SK-MEL-5 (cell line): ENCODE measurements at regions not wholly inside any gene's neighbourhood (a gene's known extent, or its start where the extent isn't known, plus 50 kb on each side); places are given as distances from the start of the nearest gene placed in this dataset.
"Not testable (repeated sequence)": the region's sequence is repeated elsewhere in the genome, so short reads cannot be mapped to it uniquely, and the experiment has no call there.

Experiments used
- DNase-seq: peaks from one replicate; pipeline ENCODE4 v3.0.0-alpha.2; 2016; ENCODE audit warnings: low read depth, low spot score
- in situ Hi-C: cut with HindIII; loops from 2 replicates; pipeline ENCODE4 v1.10.0; 2016; ENCODE audit warnings: low sequenced_read_pairs, high pct_unique_total_duplicates, low pct_unique_long_range_greater_than_20kb

DNA sequence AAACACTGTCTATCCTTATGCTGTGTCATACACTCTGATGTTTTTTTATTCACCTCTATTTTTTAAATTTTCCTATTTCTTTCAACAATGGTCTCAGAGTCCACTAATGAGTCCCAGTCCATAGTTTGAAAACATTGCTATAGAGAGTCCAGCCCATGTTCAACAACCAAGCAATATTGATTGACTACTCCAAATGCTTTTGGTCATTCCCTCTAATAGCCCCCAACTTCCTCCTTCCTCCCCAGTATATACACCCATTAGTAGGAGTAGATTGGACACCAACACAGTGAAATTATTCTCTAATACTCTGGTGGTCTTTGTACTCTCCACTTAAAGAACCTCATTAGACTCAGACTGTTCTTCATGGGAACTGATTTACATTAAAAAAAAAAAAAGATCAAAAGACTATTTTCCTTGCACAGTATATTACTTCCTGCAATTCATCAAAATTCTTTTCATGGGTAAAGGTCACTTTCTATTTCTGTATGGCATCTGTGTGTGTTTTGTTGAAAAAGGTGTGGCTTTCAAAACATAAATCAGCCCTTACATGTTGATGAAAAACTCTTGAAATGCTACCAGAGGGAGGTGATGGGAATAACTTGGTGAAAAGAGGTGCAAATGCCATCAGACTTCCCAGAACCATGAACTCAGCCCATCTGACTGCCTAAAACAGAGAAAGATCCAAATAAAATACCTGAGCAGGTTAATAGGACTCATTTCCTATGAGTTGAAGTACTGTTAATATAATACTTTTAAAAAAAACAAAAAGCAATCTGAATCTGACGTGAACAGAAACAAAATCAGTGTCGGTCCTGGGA lies 250.3 kb upstream of the KLF3 start:
- in situ Hi-C loops: no loop called here
- no peak for DNase-seq

DNA sequence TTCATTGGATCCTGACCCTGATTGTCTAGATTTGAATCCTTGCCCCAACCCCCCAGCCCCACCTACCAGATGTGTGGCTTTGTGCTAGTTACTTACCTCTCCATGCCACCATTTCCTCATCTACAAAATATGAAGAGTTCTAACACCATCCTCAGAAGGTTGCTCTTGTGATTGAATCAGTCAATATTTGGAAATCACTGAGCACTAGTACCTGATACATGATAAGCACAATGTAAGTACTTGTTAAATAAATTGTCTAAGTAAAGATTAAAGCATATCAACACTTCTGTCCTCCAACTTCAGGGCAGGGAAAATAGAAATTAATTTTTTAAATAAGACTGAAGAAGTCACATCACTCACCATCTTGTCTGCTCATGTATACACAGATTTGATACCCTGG lies 249.6 kb upstream of the KLF3 start:
- DNase-seq: no peak
- in situ Hi-C loops: no loop called here

DNA sequence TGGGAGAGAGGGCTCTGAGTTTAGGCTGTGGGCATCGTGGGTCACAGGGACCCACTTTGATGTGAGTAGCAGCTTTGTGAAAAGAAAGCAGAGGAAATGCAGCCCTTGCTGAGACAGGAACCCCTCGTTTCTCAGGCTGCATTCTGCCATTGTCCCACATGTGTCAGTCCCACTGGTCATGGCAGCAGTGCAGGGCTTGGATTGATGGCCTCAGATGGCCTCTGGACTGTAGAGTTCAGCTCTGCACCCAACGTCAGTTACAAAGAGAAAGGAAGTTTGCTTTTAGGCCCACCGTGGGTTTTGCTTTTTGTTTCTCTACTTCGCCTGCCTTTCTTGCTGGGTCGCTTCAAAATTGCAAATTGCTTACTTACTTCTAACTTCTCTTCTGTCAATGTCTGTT lies 248.3 kb upstream of the KLF3 start:
- no peak for DNase-seq
- in situ Hi-C loops: no loop called here

DNA sequence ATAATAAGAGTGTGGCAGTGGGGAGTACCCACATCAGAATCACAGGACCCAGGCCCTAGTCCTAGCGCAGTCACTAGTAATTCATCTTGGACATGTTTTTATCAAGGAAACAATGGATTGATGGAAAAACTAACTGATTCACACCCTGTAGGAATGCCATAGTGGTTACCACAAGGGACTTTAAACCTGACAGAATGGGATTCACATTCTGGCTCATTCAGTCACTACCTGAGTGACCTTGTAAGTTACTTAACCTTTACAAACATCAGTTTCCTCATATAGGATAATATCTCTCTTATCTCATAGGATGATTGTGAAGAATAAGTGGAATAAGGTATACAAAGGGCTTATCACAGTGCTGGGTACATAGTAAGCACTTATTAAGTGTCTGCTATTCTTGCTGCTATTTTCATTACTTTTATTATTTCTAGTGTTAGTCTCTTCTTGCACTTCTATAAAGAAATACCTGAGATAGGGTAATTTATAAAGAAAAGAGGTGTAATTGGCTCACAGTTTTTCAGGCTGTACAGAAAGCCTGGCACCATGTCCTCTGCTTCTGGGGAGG lies 247.5 kb upstream of the KLF3 start:
- DNase-seq: no peak
- in situ Hi-C loops: no loop called here

DNA sequence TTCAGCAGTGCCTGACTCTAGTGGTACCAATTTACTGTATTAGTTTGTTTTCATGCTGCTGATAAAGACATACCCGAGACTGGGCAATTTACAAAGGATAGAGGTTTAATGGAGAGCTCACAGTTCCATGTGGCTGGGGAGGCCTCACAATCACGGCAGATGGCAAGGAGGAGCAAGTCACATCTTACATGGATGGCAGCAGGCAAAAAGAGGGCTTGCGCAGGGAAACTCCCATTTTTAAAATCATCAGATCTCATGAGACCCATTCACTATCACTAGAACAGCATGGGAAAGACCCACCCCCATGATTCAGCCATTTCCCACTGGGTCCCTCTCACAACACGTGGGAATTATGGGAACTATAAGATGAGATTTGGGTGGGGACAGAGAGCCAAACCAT lies 243.7 kb upstream of the KLF3 start:
- in situ Hi-C loops: not testable (repeated sequence)

DNA sequence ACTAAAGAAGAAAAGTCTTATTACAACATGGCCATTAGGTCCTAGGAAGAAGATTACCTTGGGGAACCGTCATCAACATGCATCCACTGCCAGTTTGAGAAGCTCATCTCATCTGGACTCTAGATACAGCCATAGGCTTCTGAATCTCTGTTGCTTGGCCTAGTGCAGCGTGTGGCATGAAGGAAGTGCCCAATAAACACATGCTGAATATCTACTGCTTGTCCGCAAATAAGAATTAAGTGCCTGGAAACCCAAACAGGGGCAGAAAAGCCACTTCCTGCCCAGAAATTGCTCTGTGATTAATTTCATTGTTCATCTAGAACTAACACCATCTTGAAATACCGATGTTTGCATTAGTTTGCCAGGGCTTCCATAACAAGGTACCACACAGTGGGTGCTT lies 241.1 kb upstream of the KLF3 start:
- DNase-seq: no peak
- in situ Hi-C loops: no loop called here

More for the DNA sequence above, 243.7 kb upstream of the KLF3 start:
- not testable (repeated sequence) for DNase-seq

DNA sequence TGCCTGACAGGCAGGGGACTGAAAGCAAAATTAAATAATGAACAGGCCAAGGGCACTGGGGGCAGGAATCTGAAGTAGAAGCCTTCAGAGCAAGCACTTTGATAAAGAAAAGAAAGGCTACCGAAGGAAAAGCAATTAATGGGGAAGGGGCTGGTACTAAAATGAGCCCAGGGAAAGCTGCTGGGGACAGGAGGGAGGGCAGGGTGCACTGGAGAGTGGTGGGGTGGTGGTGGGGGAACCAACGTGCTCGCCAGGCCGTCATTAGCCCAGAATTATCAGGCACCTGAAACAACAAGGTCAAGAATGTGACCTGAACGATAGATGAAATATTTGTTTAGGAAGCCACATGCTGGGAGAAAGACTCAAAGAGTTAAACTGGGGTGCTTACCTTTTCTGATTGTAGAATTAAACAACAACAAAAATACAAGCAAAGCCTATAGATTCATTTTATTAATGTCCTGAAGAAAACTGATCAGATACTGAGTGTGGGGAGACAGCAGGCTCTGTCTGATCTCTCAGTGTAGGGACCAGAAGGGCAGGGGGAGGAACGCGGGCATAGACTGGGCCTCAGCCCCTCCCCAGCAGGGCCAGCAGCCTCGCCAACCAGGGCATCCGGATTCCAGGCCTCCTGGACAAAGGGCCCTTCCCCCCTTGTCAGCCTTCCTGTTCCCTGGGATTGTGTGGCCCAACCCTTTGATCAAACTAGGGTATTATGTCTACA lies 239.7 kb upstream of the KLF3 start:
- DNase-seq: no peak
- in situ Hi-C loops: no loop called here

DNA sequence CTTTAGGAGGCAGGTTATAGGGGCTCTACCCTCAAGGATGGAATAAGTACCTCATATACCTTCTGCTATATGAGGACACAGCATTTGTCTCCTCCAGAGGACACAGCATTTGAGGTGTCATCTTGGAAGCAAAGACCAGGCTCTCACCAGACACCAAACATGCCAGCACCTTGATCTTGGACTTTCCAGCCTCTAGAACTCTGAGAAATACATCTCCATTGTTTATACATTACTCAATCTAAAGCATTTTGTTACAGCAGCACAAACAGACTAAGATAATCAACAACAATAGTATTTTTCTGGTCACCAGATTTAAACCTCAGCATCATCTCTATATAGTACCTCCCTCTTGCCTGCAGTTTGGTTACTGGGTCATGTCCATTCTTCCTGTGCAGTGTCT lies 237.5 kb upstream of the KLF3 start:
- in situ Hi-C loops: no loop called here
- no peak for DNase-seq

DNA sequence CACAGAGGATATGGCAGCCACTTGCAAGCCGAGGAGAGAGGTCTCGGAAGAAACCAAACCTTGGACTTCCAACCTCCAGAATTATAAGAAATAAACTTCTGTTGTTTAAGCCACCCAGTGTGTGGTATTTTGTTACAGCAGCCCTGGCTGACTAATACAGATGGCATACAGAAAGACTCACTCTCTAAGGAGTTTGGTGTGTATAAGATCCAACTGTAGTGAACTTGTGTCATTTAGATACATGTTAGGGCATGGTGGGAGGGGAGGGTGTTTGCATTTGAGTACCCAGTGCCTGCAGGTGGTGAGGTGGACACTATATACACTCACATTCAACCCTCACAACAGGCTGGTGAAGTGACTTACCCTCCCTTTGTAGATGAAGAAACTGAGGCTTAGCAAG lies 233.2 kb upstream of the KLF3 start:
- in situ Hi-C loops: no loop called here
- no peak for DNase-seq

DNA sequence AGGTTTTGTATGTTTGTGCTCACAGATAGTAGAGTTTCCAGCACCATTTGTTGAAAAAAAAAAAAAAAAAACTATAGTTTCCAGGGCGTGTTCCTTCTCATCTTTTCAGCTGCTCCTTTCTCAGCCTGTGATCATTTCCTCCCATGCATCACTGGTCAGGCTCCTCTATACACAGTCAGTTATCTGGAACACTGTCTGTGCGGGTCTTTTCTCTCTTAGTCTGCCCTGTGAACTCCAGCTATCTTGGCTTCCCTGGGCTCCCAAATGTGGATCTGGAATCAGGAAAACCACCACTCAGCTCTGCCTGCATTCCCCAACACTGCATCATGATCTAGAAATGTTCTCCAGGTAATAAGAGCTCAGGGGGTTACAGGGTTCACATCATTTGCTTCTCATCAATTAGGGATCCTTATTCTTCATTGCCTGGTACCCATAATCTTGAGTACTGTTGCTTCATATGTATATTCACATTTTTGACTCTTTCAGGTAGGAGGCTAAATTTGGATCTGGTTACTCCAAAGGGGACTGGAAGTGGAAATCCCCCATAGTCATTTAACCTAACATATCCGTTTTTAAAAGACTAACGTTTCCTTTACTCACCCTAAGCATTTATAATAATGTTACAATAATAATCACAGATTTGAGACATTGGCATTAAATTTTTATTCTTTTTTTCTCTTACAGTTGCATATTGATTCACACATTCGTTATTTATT lies 221.8 kb upstream of the KLF3 start:
- in situ Hi-C loops: no loop called here

DNA sequence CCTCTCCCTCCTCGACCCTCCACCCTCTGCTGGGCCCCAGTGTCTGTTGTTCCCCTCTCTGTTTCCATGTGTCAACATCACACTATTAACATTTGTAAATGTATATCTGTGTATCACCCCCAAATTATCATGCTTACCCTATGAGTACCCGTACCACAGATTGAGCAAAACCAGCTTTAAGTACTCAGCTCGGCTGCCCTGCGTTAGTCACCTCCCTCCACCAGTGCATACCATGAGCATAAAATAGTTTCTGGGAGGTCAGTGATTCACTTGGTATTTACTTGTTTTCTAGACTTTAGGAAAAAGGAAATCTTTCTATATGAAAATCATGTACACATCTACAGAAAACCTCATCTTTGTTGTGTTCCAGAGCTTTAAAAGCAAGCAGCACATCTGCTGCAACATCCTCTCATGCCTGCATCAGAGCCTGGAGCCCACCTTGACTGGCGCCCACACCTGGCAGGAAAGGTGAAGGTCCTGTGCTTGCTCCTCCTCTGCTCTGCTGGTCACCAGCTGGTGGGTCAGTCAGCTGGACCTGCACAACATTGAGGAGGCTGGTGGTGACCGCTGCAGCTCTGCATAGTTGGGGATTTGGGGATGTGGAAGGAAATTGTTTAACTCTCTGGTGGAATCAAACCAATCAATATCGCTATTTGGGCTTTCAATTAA lies 214.4 kb upstream of the KLF3 start:
- DNase-seq: no peak
- in situ Hi-C loops: no loop called here

More for the DNA sequence above, 221.8 kb upstream of the KLF3 start:
- DNase-seq: no peak

DNA sequence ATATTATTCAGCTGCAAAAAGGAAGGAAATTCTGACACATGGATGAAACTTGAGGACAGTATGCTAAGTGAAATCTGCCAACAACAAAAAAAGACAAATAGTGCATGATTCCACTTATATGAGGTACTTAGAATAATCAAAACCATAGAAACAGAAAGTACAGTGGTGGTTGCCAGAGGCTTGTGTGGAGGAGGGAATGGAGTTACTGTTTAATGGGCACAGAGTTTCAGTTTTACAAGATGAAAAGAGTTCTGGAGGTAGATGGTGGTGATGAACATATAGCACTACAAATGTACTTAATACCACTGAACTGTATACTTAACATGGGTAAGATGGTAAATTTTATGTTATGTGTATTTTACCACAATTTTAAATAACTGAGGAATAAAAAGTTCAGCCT lies 212.0 kb upstream of the KLF3 start:
- no peak for DNase-seq
- in situ Hi-C loops: no loop called here

DNA sequence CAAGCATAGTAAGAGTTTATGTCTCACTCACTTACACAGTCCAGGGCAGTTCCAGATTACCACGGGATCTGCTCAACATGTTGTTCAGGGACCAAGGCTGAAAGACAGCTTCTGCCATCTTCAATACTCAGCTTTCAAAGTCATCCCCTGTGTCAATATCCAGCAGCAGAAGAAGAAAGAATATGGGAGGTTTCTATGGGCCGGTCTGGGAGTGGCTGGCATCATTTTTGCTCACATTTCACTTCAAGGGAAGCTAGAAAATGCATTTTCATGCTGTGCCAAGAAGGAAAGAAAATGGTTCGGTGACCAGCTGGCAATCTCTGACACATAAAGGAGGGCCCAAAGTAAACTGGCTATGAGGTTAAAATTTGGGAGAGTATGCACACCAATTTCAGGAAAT lies 211.5 kb upstream of the KLF3 start:
- in situ Hi-C loops: no loop called here
- DNase-seq: no peak

DNA sequence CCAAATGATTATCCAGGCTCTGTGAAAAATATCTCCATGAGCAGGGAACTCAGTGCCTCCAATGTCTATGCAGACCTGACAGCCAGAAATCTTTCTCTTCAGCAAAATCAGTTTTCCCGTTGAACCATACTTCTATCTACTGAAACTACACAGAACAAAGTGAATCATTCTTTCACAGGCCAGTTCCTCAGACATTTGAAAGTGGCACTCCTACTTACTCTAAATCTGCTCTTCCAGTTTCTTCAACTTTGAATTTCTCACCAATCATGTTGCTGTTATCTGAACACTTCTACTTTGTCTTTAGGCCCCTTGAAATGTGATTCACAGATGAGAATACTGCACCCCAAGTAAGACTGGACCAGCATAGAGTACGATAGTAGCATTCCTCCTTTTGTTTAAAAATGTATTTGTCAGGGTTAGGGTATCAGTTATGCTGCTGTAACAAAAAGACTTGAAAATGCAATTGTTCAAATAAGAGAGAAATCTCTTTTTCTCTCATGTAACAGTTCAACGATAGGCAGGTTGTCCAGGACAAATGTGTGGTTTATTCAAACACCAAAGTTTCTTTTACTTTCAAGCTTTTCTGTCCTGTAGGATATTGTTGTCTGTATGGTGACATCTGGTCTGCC lies 210.6 kb upstream of the KLF3 start:
- no peak for DNase-seq
- in situ Hi-C loops: no loop called here

DNA sequence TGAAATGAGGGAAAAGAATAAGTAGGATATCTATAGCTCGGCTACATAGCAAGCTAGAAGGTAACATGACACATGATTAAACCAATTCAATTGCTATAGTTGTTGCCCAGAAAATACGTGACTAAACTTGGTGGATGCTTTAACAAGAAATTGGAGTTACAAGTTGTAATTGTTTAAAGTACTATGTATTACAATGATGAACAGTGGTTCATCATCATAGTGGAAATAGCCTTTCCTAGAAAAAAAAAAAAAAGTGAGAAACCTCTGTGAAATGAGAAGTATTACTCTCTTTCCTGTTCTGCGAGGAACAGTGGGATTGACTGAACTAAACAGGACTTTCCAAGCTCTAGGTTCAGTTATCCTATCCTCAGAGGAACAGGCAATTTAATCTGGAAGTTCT lies 209.7 kb upstream of the KLF3 start:
- DNase-seq: no peak
- in situ Hi-C loops: no loop called here

DNA sequence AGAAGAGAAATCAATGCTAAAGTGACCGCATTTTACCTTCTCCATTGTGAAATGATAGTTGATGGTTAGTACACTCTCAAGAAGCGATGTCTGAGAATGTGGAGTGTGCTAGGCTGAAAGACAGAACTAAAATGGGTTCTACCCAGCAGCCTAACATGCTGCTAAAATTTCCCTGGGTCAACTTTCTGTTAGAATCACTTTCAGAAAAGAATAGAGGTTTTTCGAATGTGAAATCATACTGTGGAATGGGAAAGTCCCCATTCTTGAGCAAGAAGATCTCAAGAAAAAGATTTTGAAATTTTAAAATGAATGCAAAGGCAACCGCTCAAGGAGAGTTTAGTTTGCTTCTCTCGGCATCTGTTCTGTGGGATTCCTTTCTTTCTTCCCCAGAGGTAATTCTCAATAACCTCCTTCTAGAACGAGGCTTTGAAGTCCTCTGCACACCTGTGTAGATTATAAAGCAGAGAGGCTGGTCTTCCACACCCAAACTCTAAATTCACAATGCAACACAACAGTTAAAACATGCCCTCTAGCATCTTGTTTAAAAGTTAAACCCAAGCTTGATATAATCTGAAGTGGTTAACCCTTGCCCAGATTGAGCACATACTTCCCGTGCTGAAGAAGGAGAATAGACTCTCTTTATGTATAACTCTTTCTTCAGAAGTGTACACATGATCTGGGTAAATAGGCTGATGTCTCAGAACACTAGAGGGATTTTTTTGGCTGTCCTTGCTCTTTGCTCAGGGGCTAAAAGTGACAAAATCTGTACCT lies 208.7 kb upstream of the KLF3 start:
- DNase-seq: no peak
- in situ Hi-C loops: no loop called here

DNA sequence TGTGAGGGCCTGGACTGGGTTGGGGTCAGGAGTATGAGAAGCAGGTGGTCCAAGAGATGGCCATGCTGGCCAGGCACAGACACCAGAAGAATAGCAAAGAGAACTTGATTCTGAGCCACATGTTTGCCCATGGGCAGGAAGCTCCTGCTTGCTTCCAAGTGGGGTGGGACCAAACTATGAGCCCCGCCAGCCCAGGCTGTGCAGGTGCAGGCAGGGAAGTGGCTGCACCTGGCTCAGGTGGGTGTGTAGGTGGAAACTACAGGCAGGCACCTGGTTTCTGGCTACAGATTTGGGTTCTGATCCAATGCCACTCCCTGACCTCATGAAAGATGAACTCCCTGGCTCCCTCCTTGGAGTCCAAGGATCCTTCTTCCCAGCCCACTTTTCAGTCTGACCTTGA lies 207.9 kb upstream of the KLF3 start:
- in situ Hi-C loops: no loop called here
- DNase-seq: no peak
